ENCODE measurements at regions not wholly inside any gene's neighbourhood (a gene's known extent, or its start where the extent isn't known, plus 50 kb on each side); places are given as distances from the start of the nearest gene placed in this dataset.

DNA sequence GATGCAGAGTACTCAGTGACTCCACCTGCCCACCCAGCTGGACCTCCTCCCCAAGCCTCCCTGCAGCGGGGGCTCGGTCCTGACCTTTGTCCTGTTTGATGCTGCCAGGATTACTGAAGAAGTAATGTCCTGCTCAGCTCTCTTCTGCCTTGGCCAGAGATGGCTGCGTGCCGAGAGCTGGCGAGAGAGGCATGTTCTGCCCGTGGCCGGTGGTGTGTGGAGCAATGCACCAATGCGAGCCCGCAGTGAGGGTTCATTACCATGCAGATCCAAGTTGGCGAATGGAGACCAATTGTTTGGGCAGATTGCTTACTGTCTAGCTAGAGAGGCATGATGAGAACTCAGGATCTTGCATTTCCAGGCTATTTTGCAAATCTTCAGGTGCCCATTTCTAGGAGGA is 248.9 kb downstream of the ENGASE start:
- no peaks in the 10 kb centered on the region for H3K36me3 ChIP-seq (replicated peaks in 1 of 2; ENCODE audit: control insufficient read depth in 1 of 2, insufficient read depth in 2 of 2, low read length in 2 of 2)
- WGBS (ENCODE audit: low lambda C conversion rate): 17% methylated on average over 8 of the region's 10 CpGs
- no peak for TF ChIP-seq TOE1 (CRISPR knock-in tag; IDR thresholded peaks at IDR 0.05)
- TF ChIP-seq, protein P1, sequence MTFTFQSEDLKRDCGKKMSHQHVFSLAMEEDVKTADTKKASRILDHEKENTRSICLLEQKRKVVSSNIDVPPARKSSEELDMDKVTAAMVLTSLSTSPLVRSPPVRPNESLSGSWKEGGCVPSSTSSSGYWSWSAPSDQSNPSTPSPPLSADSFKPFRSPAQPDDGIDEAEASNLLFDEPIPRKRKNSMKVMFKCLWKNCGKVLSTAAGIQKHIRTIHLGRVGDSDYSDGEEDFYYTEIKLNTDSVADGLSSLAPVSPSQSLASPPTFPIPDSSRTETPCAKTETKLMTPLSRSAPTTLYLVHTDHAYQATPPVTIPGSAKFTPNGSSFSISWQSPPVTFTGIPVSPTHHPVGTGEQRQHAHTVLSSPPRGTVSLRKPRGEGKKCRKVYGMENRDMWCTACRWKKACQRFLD (CRISPR knock-in tag; IDR thresholded peaks at IDR 0.05; ENCODE audit: borderline replicate concordance): no peak
- TF ChIP-seq EED (CRISPR knock-in tag; IDR thresholded peaks at IDR 0.05): no peak
- TF ChIP-seq, protein P2, sequence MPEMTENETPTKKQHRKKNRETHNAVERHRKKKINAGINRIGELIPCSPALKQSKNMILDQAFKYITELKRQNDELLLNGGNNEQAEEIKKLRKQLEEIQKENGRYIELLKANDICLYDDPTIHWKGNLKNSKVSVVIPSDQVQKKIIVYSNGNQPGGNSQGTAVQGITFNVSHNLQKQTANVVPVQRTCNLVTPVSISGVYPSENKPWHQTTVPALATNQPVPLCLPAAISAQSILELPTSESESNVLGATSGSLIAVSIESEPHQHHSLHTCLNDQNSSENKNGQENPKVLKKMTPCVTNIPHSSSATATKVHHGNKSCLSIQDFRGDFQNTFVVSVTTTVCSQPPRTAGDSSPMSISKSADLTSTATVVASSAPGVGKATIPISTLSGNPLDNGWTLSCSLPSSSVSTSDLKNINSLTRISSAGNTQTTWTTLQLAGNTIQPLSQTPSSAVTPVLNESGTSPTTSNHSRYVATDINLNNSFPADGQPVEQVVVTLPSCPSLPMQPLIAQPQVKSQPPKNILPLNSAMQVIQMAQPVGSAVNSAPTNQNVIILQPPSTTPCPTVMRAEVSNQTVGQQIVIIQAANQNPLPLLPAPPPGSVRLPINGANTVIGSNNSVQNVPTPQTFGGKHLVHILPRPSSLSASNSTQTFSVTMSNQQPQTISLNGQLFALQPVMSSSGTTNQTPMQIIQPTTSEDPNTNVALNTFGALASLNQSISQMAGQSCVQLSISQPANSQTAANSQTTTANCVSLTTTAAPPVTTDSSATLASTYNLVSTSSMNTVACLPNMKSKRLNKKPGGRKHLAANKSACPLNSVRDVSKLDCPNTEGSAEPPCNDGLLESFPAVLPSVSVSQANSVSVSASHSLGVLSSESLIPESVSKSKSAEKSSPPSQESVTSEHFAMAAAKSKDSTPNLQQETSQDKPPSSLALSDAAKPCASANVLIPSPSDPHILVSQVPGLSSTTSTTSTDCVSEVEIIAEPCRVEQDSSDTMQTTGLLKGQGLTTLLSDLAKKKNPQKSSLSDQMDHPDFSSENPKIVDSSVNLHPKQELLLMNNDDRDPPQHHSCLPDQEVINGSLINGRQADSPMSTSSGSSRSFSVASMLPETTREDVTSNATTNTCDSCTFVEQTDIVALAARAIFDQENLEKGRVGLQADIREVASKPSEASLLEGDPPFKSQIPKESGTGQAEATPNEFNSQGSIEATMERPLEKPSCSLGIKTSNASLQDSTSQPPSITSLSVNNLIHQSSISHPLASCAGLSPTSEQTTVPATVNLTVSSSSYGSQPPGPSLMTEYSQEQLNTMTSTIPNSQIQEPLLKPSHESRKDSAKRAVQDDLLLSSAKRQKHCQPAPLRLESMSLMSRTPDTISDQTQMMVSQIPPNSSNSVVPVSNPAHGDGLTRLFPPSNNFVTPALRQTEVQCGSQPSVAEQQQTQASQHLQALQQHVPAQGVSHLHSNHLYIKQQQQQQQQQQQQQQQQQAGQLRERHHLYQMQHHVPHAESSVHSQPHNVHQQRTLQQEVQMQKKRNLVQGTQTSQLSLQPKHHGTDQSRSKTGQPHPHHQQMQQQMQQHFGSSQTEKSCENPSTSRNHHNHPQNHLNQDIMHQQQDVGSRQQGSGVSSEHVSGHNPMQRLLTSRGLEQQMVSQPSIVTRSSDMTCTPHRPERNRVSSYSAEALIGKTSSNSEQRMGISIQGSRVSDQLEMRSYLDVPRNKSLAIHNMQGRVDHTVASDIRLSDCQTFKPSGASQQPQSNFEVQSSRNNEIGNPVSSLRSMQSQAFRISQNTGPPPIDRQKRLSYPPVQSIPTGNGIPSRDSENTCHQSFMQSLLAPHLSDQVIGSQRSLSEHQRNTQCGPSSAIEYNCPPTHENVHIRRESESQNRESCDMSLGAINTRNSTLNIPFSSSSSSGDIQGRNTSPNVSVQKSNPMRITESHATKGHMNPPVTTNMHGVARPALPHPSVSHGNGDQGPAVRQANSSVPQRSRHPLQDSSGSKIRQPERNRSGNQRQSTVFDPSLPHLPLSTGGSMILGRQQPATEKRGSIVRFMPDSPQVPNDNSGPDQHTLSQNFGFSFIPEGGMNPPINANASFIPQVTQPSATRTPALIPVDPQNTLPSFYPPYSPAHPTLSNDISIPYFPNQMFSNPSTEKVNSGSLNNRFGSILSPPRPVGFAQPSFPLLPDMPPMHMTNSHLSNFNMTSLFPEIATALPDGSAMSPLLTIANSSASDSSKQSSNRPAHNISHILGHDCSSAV (CRISPR knock-in tag; IDR thresholded peaks at IDR 0.05; ENCODE audit: borderline replicate concordance): no peak
- TF ChIP-seq AGO1 (IDR thresholded peaks at IDR 0.05; ENCODE audit: low read depth, low read length, poor library complexity, severe bottlenecking): no peak
- no peak for TF ChIP-seq SSRP1 (CRISPR knock-in tag; IDR thresholded peaks at IDR 0.05)
- TF ChIP-seq, protein P3, sequence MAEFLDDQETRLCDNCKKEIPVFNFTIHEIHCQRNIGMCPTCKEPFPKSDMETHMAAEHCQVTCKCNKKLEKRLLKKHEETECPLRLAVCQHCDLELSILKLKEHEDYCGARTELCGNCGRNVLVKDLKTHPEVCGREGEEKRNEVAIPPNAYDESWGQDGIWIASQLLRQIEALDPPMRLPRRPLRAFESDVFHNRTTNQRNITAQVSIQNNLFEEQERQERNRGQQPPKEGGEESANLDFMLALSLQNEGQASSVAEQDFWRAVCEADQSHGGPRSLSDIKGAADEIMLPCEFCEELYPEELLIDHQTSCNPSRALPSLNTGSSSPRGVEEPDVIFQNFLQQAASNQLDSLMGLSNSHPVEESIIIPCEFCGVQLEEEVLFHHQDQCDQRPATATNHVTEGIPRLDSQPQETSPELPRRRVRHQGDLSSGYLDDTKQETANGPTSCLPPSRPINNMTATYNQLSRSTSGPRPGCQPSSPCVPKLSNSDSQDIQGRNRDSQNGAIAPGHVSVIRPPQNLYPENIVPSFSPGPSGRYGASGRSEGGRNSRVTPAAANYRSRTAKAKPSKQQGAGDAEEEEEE (CRISPR knock-in tag; IDR thresholded peaks at IDR 0.05; ENCODE audit: borderline replicate concordance): no peak
- TF ChIP-seq, protein P4, sequence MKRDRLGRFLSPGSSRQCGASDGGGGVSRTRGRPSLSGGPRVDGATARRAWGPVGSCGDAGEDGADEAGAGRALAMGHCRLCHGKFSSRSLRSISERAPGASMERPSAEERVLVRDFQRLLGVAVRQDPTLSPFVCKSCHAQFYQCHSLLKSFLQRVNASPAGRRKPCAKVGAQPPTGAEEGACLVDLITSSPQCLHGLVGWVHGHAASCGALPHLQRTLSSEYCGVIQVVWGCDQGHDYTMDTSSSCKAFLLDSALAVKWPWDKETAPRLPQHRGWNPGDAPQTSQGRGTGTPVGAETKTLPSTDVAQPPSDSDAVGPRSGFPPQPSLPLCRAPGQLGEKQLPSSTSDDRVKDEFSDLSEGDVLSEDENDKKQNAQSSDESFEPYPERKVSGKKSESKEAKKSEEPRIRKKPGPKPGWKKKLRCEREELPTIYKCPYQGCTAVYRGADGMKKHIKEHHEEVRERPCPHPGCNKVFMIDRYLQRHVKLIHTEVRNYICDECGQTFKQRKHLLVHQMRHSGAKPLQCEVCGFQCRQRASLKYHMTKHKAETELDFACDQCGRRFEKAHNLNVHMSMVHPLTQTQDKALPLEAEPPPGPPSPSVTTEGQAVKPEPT (CRISPR knock-in tag; IDR thresholded peaks at IDR 0.05; ENCODE audit: low read depth): no peak
- TF ChIP-seq NR3C1 (CRISPR knock-in tag; IDR thresholded peaks at IDR 0.05): no peak
- no peak for TF ChIP-seq ZBTB7B (CRISPR knock-in tag; IDR thresholded peaks at IDR 0.05)
- no peak for TF ChIP-seq BRD4 (CRISPR knock-in tag; IDR thresholded peaks at IDR 0.05)
- no peak for TF ChIP-seq ARNT (IDR thresholded peaks at IDR 0.05)
- no peak for TF ChIP-seq ZNF550 (CRISPR knock-in tag; IDR thresholded peaks at IDR 0.05; ENCODE audit: borderline replicate concordance)

More for the DNA sequence above, 248.9 kb downstream of the ENGASE start:
- H3K9me3 ChIP-seq (ENCODE audit: low read length): no peaks in the 10 kb centered on the region
- no peak overlapping the region for H3K9ac ChIP-seq (ENCODE audit: insufficient read depth, low read depth, low read length)
- no peak for ATAC-seq
- ChIA-PET CTCF (ENCODE audit: low intra/inter-chr PET ratio, low total read pairs) (no interaction called here), POLR2A (no interaction called here)
- H3K27ac ChIP-seq (ENCODE audit: extremely low read length, insufficient read depth, low read length): no peak overlapping the region
- in situ Hi-C loops (cut with HindIII; ENCODE audit: extremely low pct_ligation_motif_present, low pct_unique_long_range_greater_than_20kb) (no loop called here), intact Hi-C loops (cut with micrococcal nuclease; ENCODE audit: unreplicated experiment) (no loop called here)
- no peak overlapping the region for H3K4me2 ChIP-seq (ENCODE audit: low read depth, low read length)
- H3K4me3 ChIP-seq (replicated peaks in 1 of 3; ENCODE audit: insufficient read depth in 1 of 3, low read depth in 2 of 3, low read length in 3 of 3): no peak overlapping the region
- H2AFZ ChIP-seq (ENCODE audit: low read length): no peak overlapping the region
- FAIRE-seq: no peak
- H3K79me2 ChIP-seq (ENCODE audit: insufficient read depth, low read length): no peaks in the 10 kb centered on the region
- no TSS peak for BruUV-seq (replicated peaks)
- peaks cover 14 to 63% of the 10 kb centered on the region in 2 experiments for H3K27me3 ChIP-seq (ENCODE audit: control insufficient read depth in 1 of 2, insufficient read depth in 2 of 2, low read length in 2 of 2)
- DNase-seq (ENCODE audit: low spot score): no peak
- H3K4me1 ChIP-seq (ENCODE audit: insufficient read depth, low read length): no peaks in the 10 kb centered on the region
- no peaks in the 10 kb centered on the region; the same call in 1 of the 2 replicates for H4K20me1 ChIP-seq (ENCODE audit: insufficient read depth, low read length)

All from HepG2 (cell line).